ENCODE measurements at regions not wholly inside any gene's neighbourhood (a gene's known extent, or its start where the extent isn't known, plus 50 kb on each side); places are given as distances from the start of the nearest gene placed in this dataset.

DNA sequence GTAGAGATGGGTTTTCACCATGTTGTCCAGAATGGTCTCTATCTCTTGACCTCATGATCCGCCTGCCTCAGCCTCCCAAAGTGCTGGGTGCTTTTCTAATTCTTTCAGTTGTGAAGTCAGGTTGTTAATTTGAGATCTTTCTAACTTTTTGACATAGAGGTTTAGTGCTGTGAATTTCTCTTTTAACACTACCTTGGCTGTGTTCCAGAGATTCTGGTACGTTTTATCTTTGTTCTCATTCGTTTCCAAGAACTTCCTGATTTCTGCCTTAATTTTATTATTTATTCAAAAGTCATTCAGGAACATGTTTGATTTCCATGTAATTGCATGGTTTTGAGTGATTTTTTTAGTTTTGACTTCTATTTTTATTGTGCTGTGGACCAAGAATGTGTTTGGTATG is 63.5 kb upstream of the CCDC54 start:
- DNase-seq (ENCODE audit: low spot score): no peak

DNA sequence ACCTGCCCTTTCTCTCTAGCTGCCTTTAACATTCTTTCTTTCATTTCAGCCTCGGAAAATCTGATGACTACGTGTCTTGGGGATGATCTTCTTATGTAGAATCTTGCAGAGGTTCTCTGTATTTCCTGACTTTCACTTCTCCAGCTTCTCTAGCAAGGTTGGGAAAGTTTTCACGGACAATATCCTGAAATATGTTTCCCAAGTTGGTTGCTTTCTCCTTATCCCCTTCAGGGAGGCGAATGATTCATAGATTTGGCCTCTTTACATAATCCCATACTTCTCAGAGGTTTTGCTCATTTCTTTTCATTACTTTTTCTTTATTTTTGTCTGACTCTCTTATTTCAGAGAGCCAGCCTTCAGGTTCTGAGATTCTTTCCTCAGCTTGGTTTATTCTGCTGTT is 62.1 kb upstream of the CCDC54 start:
- no peak for DNase-seq (ENCODE audit: low spot score)

DNA sequence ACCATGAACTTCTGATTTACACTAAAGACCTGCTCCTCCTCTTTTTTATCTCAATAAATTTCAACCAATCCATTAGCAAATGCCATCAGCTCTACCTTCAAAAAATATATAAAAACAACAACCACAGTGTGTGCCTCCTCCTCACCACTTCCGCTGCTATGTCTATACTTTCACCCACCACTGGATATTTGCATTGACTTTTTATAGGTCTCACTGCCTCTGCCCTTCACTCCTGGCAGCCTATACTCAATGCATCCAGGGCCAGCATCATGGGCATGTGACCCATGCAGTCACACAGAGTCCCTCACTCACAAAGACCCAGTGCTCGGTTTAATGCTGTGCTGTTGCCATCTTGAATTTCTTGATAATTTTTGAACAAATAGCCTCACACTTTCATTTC is 53.5 kb upstream of the CCDC54 start:
- DNase-seq (ENCODE audit: low spot score): no peak

DNA sequence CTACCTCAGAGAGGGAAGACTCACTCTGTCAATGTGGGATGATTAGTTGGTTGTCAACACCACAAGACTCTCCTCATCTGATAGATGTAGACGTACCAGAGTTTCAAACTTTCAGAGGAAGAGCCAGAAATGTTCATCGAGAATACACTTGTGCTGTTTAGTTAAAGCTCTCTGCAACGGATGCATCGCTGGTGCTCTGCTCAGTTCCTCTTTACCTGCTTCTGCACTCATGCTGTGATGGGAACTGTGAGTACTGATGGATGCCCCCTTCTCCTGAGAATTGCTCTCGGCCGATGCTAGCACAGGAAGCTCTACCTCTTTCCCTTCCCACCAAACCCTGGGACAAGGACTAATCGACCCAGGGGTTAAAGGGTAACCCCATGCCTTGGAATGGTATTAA is 51.8 kb upstream of the CCDC54 start:
- DNase-seq (ENCODE audit: low spot score): no peak
